ENCODE measurements at regions not wholly inside any gene's neighbourhood (a gene's known extent, or its start where the extent isn't known, plus 50 kb on each side); places are given as distances from the start of the nearest gene placed in this dataset.

DNA sequence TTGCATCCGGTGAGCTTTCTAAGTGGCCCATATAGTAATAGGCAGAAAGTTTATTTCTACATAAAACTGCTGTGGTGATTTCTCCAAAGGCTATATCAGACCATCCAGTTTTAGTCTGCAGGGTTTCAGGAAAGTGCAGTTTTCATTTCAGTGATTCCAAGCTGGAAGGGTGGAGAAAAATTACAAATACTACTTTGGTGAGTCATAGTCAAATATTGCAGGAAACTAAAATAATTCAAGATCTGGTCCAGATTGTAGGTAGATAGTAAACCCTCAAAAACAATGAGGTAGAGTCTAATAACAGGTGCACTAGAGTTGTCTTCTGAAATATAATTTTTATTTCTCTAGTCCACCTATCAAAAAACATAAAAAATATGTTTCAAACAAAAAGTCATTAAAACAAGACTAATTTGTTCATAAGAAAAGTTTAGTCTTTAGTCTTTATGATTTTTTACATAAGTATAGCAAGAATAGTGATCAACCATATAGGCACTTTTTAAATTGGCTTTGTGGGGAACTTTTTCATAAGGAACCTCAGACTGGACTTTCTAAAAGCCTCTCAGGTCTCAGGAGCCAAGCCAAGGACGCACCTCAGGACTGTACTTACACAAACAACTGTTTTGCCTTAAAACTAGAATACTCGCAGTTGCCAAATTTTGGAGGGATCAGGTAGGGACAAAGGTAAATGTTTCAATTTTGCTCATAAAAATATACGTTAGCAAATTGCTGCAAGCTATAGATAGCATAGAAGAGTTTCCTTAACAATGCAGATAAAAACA is 101.8 kb upstream of the TLR3 start:
- Histone ChIP-seq H3K9me3 (no peaks in the 10 kb centered on the region), H3K36me3 (no peaks in the 10 kb centered on the region), H3K4me1 (peaks cover 0 to 16% of the 10 kb centered on the region in 2 donors), H3K27ac (peak overlapping the region in 1 of 2 donors; percentile 47), H3K4me3 (no peak overlapping the region), H3K27me3 (no peaks in the 10 kb centered on the region)
- DNase-seq (ENCODE audit: low spot score) = no peak
- TF ChIP-seq, protein P1, sequence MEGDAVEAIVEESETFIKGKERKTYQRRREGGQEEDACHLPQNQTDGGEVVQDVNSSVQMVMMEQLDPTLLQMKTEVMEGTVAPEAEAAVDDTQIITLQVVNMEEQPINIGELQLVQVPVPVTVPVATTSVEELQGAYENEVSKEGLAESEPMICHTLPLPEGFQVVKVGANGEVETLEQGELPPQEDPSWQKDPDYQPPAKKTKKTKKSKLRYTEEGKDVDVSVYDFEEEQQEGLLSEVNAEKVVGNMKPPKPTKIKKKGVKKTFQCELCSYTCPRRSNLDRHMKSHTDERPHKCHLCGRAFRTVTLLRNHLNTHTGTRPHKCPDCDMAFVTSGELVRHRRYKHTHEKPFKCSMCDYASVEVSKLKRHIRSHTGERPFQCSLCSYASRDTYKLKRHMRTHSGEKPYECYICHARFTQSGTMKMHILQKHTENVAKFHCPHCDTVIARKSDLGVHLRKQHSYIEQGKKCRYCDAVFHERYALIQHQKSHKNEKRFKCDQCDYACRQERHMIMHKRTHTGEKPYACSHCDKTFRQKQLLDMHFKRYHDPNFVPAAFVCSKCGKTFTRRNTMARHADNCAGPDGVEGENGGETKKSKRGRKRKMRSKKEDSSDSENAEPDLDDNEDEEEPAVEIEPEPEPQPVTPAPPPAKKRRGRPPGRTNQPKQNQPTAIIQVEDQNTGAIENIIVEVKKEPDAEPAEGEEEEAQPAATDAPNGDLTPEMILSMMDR (IDR thresholded peaks at IDR 0.05) = no peak

DNA sequence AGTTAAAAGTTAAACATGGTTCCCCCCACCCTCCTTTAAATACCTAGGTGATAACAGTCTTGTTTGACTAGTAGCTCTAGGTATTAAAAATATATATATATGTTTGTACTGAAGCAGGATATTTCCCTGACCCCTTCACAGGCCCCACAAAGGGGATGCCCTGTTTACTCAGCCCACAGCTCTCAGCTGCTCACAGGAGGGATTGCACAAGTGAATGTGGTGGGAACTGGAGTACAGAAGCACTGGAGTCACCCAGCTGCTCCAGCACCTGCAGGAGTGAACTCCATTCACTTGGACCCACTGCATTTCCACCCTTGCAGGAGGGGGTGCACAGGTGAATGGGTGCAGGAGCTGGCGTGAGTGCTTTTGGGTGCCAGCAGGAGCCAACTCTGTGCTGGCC is 99.3 kb upstream of the TLR3 start:
- Histone ChIP-seq H3K27ac (no peak overlapping the region), H3K27me3 (no peaks in the 10 kb centered on the region), H3K9me3 (no peaks in the 10 kb centered on the region), H3K4me3 (no peak overlapping the region), H3K36me3 (no peaks in the 10 kb centered on the region), H3K4me1 (peaks cover 0 to 16% of the 10 kb centered on the region in 2 donors)
- TF ChIP-seq, protein P1 (IDR thresholded peaks at IDR 0.05) = no peak
- DNase-seq (ENCODE audit: low spot score) = no peak

DNA sequence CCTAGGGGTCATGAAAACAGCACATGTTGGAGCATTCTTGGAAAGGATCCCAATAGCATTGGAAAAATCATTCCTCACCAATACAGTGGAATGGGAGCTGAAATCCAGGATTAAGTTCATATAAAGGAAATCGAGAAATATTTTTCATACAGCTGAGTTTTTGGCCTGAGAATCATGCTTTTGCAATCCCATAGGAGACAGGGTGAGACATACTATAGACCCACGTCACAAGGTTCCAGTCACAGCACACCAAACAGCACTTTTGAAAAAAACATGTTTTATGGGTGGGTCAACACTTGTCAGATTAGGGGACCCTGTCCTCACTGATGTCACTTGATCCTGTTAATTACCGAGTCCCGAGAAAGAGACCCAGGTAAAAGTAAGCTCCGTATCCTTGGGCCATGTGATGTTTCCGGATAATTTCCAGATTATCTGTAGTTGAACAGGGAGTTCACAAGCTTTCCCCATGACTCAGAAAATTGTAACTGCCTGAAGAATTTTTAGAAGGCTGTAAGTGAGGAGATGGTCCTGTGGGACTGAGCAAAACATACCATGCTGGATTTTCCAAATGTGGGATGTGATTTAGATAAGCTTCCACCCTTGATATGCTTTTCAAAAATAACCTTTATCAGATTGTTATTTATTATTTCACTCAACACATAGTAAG is 80.9 kb upstream of the TLR3 start:
- Histone ChIP-seq H3K36me3 (no peaks in the 10 kb centered on the region), H3K27ac (peak overlapping the region in 1 of 2 donors; percentile 50), H3K4me1 (no peaks in the 10 kb centered on the region), H3K27me3 (no peaks in the 10 kb centered on the region), H3K9me3 (peaks cover 0 to 15% of the 10 kb centered on the region in 2 donors), H3K4me3 (no peak overlapping the region)
- DNase-seq (ENCODE audit: low spot score) = no peak
- TF ChIP-seq, protein P1 (IDR thresholded peaks at IDR 0.05) = no peak

DNA sequence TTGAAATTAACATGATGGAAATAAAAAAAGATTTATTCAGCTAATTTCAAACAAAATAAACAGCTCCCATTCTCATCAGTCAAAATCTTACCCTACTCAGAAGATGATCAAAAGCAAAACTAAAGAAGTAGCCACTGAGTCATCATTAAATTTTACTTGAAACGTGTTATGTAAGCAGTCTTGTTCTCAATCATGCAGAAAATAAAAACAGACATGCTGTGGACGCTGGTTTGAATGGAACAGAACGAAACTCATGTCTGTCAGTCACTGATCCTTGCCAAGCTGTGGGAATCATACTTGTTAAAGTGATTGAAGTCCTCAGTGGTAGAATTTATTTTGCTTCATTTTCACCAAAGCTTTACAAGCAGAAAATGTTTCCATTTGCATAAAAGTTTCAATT is 77.2 kb upstream of the TLR3 start:
- no peak for DNase-seq (ENCODE audit: low spot score)
- Histone ChIP-seq H3K27me3 (no peaks in the 10 kb centered on the region), H3K4me3 (no peak overlapping the region), H3K36me3 (no peaks in the 10 kb centered on the region), H3K4me1 (no peaks in the 10 kb centered on the region), H3K27ac (no peak overlapping the region), H3K9me3 (no peaks in the 10 kb centered on the region)
- TF ChIP-seq, protein P1 (IDR thresholded peaks at IDR 0.05) = no peak

DNA sequence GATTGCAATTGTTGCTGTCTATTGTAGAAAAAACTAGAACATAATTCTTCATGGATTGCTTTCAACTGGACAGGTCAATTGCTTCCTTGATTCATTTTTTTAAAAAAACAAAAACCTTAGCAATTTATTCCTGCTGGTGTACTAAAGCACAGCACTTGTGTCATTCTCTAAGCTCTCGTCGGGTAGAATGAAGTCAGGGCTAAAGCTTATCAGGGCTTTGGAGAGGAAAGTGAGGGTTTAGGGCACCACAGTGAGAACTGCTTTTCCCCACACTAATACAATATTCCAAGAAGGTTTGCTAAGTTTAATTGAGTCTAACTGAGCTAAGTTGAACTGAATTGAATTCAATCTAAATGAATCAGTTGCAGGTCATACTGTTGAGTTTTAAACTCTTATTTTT is 76.4 kb upstream of the TLR3 start:
- no peak for DNase-seq (ENCODE audit: low spot score)
- no peaks in the 10 kb centered on the region for H3K9me3 ChIP-seq
- no peaks in the 10 kb centered on the region for H3K27me3 ChIP-seq
- H3K4me3 ChIP-seq = no peak overlapping the region
- TF ChIP-seq, protein P1 (IDR thresholded peaks at IDR 0.05) = no peak
- no peaks in the 10 kb centered on the region for H3K4me1 ChIP-seq
- H3K36me3 ChIP-seq = no peaks in the 10 kb centered on the region
- H3K27ac ChIP-seq = no peak overlapping the region

All from right atrium auricular region (tissue), 2 donors.